C1 segment of cervical spinal cord (tissue), 14 donors: ENCODE measurements at regions not wholly inside any gene's neighbourhood (a gene's known extent, or its start where the extent isn't known, plus 50 kb on each side); places are given as distances from the start of the nearest gene placed in this dataset.

Experiments
- DNase-seq, 14 donors: peaks; one replicate each; lab custom pipeline; 2025; lab: John Stamatoyannopoulos, UW

- no peak for DNase-seq
These were observed 56.7 kb upstream of the ZC3H11B start for GRCh38 chr1:219669556-219669955.

- no peak for DNase-seq
These were observed 56.1 kb upstream of the ZC3H11B start for GRCh38 chr1:219669042-219669441.

GRCh38 chr1:219668446-219668845, 55.5 kb upstream of the ZC3H11B start:
- DNase-seq, result no peak

GRCh38 chr1:219666242-219666641, 53.3 kb upstream of the ZC3H11B start:
- peak in 2 of 14 donors; percentile 19 to 29 for DNase-seq

GRCh38 chr1:219665089-219665488, 52.2 kb upstream of the ZC3H11B start:
- DNase-seq, result no peak

GRCh38 chr1:219664310-219665029, 51.6 kb upstream of the ZC3H11B start:
- DNase-seq, result no peak
